NT2/D1 (cell line): ENCODE measurements at regions not wholly inside any gene's neighbourhood (a gene's known extent, or its start where the extent isn't known, plus 50 kb on each side); places are given as distances from the start of the nearest gene placed in this dataset.

ENCODE experiments used
- SUZ12 ChIP-seq: IDR thresholded peaks from 2 replicates; pipeline ENCODE4 v1.6.1; 2011; ENCODE audit not compliant: insufficient read length, insufficient read depth; ENCODE audit errors: extremely low read depth
- ZNF274 ChIP-seq: IDR thresholded peaks from 2 replicates; pipeline ENCODE4 v1.6.1; 2011; ENCODE audit warnings: mild to moderate bottlenecking, low read depth, low read length

DNA sequence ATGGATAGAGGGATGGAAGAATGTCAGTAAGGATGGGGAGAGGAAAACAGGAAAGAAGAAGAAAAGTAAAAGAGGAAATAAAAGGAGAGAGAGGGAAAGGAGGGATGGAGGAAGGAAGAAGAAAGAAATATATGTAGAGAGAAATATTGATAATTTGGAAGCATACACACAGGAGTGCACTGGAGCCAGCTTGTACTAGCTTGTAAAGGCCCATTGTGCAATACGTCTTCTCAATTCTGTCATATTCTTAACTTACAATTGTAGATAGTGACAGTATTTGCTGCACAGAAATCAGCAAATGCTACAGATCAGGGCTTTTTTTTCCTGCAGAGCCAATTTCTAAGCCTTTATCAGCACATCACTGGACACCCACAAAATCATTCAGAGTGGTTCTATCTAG lies 458.8 kb upstream of the WWC1 start:
- TF ChIP-seq SUZ12 (no peak), ZNF274 (no peak)
